CD14-positive monocyte (primary cell): ENCODE measurements at regions not wholly inside any gene's neighbourhood (a gene's known extent, or its start where the extent isn't known, plus 50 kb on each side); places are given as distances from the start of the nearest gene placed in this dataset.

ENCODE experiments used
- DNase-seq, 3 donors: peaks; one replicate each; pipeline ENCODE4 v3.0.0-alpha.2; 2011 to 2022
- H2AFZ ChIP-seq: 2 replicates; pipeline ENCODE4 v1.6.0; 2012; ENCODE audit warnings: mild to moderate bottlenecking, low read depth, low read length, inconsistent platforms; ENCODE audit not compliant: insufficient read depth, poor library complexity, severe bottlenecking
- H3K27ac ChIP-seq, 2 donors: 1 replicate in 1 of 2; 2 replicates in 1 of 2; pipeline ENCODE4 v1.5.1; 2012 to 2013; ENCODE audit warnings: low read length in 2 of 2, control low read depth in 1 of 2, inconsistent platforms in 1 of 2, low read depth in 1 of 2, mild to moderate bottlenecking in 1 of 2
- H3K27me3 ChIP-seq, 2 donors: one replicate each; pipeline versions ENCODE4 v1.6.0 to v1.6.1; 2011 to 2013; ENCODE audit warnings: low read length in 2 of 2; ENCODE audit not compliant: control insufficient read depth in 2 of 2, insufficient read depth in 2 of 2
- H3K36me3 ChIP-seq, 2 donors: replicated peaks in 1 of 2; 1 replicate in 1 of 2; 2 replicates in 1 of 2; pipeline versions ENCODE4 v1.5.1 to v1.6.1; 2012 to 2013; ENCODE audit warnings: low read length in 2 of 2, control low read depth in 1 of 2, inconsistent platforms in 1 of 2, mild to moderate bottlenecking in 1 of 2; ENCODE audit not compliant: insufficient read depth in 2 of 2, control insufficient read depth in 1 of 2
- H3K4me1 ChIP-seq, 2 donors: 1 replicate in 1 of 2; 2 replicates in 1 of 2; pipeline versions ENCODE4 v1.5.1 to v1.6.1; 2012 to 2013; ENCODE audit warnings: low read length in 2 of 2, control low read depth in 1 of 2, inconsistent platforms in 1 of 2, mild to moderate bottlenecking in 1 of 2, moderate library complexity in 1 of 2; ENCODE audit not compliant: insufficient read depth in 2 of 2, control insufficient read depth in 1 of 2
- H3K4me2 ChIP-seq: replicated peaks from 2 replicates; pipeline ENCODE3; 2012; ENCODE audit warnings: low read length, moderate library complexity, mild to moderate bottlenecking; ENCODE audit not compliant: poor library complexity, severe bottlenecking; ENCODE audit errors: extremely low read depth
- H3K4me3 ChIP-seq, 3 experiments: fragments of 200-600 bp in 1 of 3; sonication (generic) in 1 of 3; replicated peaks in 1 of 3; 1 replicate in 2 of 3; 2 replicates in 1 of 3; pipeline ENCODE4 v1.5.1; 2011 to 2013; ENCODE audit warnings: low read length in 3 of 3, mild to moderate bottlenecking in 3 of 3, control low read depth in 2 of 3, low read depth in 2 of 3, inconsistent platforms in 1 of 3, moderate library complexity in 1 of 3
- H3K79me2 ChIP-seq: 2 replicates; pipeline ENCODE4 v1.6.0; 2012; ENCODE audit warnings: mild to moderate bottlenecking, control low read depth, inconsistent platforms, low read length, moderate library complexity; ENCODE audit not compliant: insufficient read depth
- H3K9ac ChIP-seq: 2 replicates; pipeline ENCODE4 v1.6.0; 2017; ENCODE audit warnings: low read length, mild to moderate bottlenecking; ENCODE audit not compliant: insufficient read depth, poor library complexity, severe bottlenecking
- H3K9me3 ChIP-seq, 2 donors: replicated peaks in 1 of 2; 1 replicate in 1 of 2; 2 replicates in 1 of 2; pipeline versions ENCODE4 v1.5.1 to v1.6.1; 2012 to 2013; ENCODE audit warnings: low read length in 2 of 2, control low read depth in 1 of 2; ENCODE audit not compliant: control insufficient read depth in 1 of 2, insufficient read depth in 1 of 2
- H4K20me1 ChIP-seq: 2 replicates; pipeline ENCODE4 v1.6.0; 2012; ENCODE audit warnings: mild to moderate bottlenecking, low read length, control low read depth, moderate library complexity; ENCODE audit not compliant: insufficient read depth
- H3K27ac Mint-ChIP-seq, 7 donors: one replicate each; pipeline ENCODE4 v1.8.0; 2020; ENCODE audit warnings: mild to moderate bottlenecking in 7 of 7, mixed read lengths in 7 of 7, moderate library complexity in 6 of 7, inconsistent platforms in 2 of 7
- H3K27me3 Mint-ChIP-seq, 3 donors: one replicate each; pipeline ENCODE4 v1.8.0; 2021 to 2022; ENCODE audit warnings: low read depth in 3 of 3, mild to moderate bottlenecking in 3 of 3, mixed read lengths in 3 of 3, moderate library complexity in 3 of 3, inconsistent platforms in 1 of 3
- H3K36me3 Mint-ChIP-seq, 2 donors: one replicate each; pipeline ENCODE4 v1.8.0; 2020; ENCODE audit warnings: mixed read lengths in 2 of 2, inconsistent platforms in 1 of 2, mild to moderate bottlenecking in 1 of 2
- H3K4me1 Mint-ChIP-seq: one replicate; pipeline ENCODE4 v1.8.0; 2020; ENCODE audit warnings: mild to moderate bottlenecking, mixed read lengths
- H3K4me3 Mint-ChIP-seq, 2 donors: one replicate each; pipeline ENCODE4 v1.8.0; 2020; ENCODE audit warnings: mild to moderate bottlenecking in 2 of 2, mixed read lengths in 2 of 2, moderate library complexity in 1 of 2
- H3K9me3 Mint-ChIP-seq, 7 donors: one replicate each; pipeline ENCODE4 v1.8.0; 2020 to 2022; ENCODE audit warnings: mixed read lengths in 7 of 7, mild to moderate bottlenecking in 6 of 7, moderate library complexity in 6 of 7, inconsistent platforms in 2 of 7
- WGBS: methylation state at CpG from one replicate; pipeline ENCODE4 v1.1.5; 2013; ENCODE audit warnings: missing lambda C conversion rate; ENCODE audit not compliant: insufficient coverage; 5-methylcytosine and 5-hydroxymethylcytosine counted together
- intact Hi-C, 2 donors: fragments of 100-400 bp; cut with micrococcal nuclease; formaldehyde crosslinking; loops; one replicate each; pipeline versions ENCODE4 v1.15.0 to v1.15.1; 2023
- TF ChIP-seq, protein P1 (sequence below): fragments of 200-600 bp; IDR thresholded peaks from one replicate; pipeline ENCODE4 v1.8.0; 2022; ENCODE audit warnings: antibody characterized with exemption, mild to moderate bottlenecking

DNA sequence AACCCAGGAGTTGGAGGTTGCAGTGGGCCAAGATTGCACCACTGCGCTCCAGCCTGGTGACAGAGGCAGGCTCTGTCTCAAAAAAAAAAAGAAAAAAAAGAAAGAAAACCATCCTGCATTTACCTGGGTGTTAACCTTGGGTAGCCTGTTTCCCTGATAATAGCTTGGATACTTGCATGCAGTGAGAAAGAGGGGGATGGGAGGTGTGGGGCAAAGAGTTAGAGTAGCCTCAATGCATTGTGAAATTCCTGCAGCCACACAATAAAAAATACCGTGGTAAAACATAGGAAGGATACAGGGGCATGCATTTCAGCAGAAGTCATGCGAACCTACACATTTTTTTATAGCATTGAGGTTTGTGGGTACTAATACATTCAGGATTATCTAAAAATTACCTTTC, 76.6 kb upstream of the ZNF516 start:
- Histone ChIP-seq H3K4me1 (peaks cover 74 to 79% of the 10 kb centered on the region in 2 donors), H3K4me2 (no peak overlapping the region), H3K9ac (no peak overlapping the region), H4K20me1 (no peaks in the 10 kb centered on the region), H3K79me2 (peaks cover 29% of the 10 kb centered on the region), H3K27ac (peak overlapping the region in 1 of 2 donors; percentile 28), H3K4me3 (no peak overlapping the region), H3K36me3 (no peaks in the 10 kb centered on the region), H2AFZ (no peak overlapping the region), H3K9me3 (no peaks in the 10 kb centered on the region), H3K27me3 (no peaks in the 10 kb centered on the region)
- Mint-ChIP-seq H3K27me3 (no peaks in the 10 kb centered on the region), H3K4me3 (no peak overlapping the region), H3K9me3 (peaks cover 0 to 3% (median 0%) of the 10 kb centered on the region in 7 donors), H3K36me3 (peaks cover 2 to 10% of the 10 kb centered on the region in 2 donors), H3K4me1 (peaks cover 71% of the 10 kb centered on the region), H3K27ac (peak overlapping the region in 3 of 7 donors; percentile 9 to 83 (median 72))
- WGBS, result no CpG with 5 or more reads among the region's 3 CpGs
- DNase-seq, result no peak
- intact Hi-C loops, result no loop called here
- TF ChIP-seq, protein P1, sequence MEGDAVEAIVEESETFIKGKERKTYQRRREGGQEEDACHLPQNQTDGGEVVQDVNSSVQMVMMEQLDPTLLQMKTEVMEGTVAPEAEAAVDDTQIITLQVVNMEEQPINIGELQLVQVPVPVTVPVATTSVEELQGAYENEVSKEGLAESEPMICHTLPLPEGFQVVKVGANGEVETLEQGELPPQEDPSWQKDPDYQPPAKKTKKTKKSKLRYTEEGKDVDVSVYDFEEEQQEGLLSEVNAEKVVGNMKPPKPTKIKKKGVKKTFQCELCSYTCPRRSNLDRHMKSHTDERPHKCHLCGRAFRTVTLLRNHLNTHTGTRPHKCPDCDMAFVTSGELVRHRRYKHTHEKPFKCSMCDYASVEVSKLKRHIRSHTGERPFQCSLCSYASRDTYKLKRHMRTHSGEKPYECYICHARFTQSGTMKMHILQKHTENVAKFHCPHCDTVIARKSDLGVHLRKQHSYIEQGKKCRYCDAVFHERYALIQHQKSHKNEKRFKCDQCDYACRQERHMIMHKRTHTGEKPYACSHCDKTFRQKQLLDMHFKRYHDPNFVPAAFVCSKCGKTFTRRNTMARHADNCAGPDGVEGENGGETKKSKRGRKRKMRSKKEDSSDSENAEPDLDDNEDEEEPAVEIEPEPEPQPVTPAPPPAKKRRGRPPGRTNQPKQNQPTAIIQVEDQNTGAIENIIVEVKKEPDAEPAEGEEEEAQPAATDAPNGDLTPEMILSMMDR, result no peak

DNA sequence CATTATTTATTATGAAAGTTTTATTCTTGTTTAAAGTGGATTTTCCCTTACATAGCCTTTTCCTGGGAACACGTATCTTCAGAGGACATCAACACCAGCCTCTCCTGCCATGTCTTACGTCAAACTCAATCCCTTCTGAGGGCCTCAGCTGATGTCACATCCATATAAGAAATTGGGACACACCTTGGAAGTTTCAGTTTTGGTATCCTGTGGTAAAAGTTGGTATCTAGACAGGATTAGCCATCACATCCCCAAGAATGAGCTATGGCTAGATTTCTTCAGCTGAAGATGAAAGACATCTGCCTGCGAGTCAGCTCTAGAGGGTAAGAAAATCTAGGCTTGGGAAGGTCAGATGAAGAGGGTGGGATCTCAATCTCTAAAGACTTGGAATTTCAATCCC, 75.8 kb upstream of the ZNF516 start:
- Histone ChIP-seq H3K27me3 (no peaks in the 10 kb centered on the region), H3K79me2 (peaks cover 33% of the 10 kb centered on the region)
- peaks cover 0 to 3% (median 0%) of the 10 kb centered on the region in 7 donors for H3K9me3 Mint-ChIP-seq

More for the DNA sequence above, 75.8 kb upstream of the ZNF516 start:
- H3K4me3 Mint-ChIP-seq, result no peak overlapping the region
- H3K9ac ChIP-seq, result no peak overlapping the region
- WGBS, result no CpG with 5 or more reads among the region's 3 CpGs
- no peak overlapping the region for H3K4me3 ChIP-seq
- no peaks in the 10 kb centered on the region for H4K20me1 ChIP-seq
- intact Hi-C loops, result no loop called here
- H3K9me3 ChIP-seq, result no peaks in the 10 kb centered on the region
- DNase-seq, result peak in 1 of 3 donors; percentile 53
- peaks cover 82 to 87% of the 10 kb centered on the region in 2 donors for H3K4me1 ChIP-seq
- no peaks in the 10 kb centered on the region for H3K27me3 Mint-ChIP-seq
- H3K4me1 Mint-ChIP-seq, result peaks cover 80% of the 10 kb centered on the region
- TF ChIP-seq, protein P1, result no peak
- H3K27ac ChIP-seq, result peak overlapping the region in 1 of 2 donors; percentile 28
- no peaks in the 10 kb centered on the region for H3K36me3 ChIP-seq
- H3K27ac Mint-ChIP-seq, result peak overlapping the region in 5 of 7 donors; percentile 10 to 83 (median 53)
- no peak overlapping the region for H3K4me2 ChIP-seq
- H2AFZ ChIP-seq, result no peak overlapping the region
- peaks cover 2 to 10% of the 10 kb centered on the region in 2 donors for H3K36me3 Mint-ChIP-seq
